ENCODE measurements at regions not wholly inside any gene's neighbourhood (a gene's known extent, or its start where the extent isn't known, plus 50 kb on each side); places are given as distances from the start of the nearest gene placed in this dataset.
A peak's percentile ranks its signal among the peaks of the same experiment; 100 is the strongest.

DNA sequence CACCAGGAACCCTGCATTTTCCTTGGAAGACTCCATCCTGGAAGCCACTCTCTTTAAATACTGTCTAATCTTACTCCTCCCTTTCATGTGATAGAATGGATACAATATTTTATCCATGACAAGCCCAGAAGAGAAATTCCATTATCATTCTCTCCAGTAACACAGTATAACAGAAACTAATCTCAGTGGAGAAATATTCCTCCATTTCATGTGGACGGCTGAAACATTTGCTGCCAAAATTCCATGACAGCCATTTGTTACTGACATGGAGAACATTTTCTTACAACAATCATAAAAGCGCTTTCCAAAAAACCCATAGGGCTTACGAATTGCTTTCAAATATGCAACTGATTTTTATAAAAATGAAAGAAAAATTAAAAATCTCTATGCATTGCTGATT lies 392.8 kb upstream of the KLF6 start:
- Histone ChIP-seq H3K4me1 (peaks cover 0 to 20% (median 0%) of the 10 kb centered on the region in 9 donors), H3K9me3 (peaks cover 0 to 8% (median 0%) of the 10 kb centered on the region in 11 donors), H3K4me3 (no peak overlapping the region), H3K27me3 (no peaks in the 10 kb centered on the region), H3K27ac (no peak overlapping the region), H3K36me3 (no peaks in the 10 kb centered on the region)
- ATAC-seq (no peak), DNase-seq (no peak)
- intact Hi-C loops (cut with DNase I): no loop called here
- TF ChIP-seq, protein P1, sequence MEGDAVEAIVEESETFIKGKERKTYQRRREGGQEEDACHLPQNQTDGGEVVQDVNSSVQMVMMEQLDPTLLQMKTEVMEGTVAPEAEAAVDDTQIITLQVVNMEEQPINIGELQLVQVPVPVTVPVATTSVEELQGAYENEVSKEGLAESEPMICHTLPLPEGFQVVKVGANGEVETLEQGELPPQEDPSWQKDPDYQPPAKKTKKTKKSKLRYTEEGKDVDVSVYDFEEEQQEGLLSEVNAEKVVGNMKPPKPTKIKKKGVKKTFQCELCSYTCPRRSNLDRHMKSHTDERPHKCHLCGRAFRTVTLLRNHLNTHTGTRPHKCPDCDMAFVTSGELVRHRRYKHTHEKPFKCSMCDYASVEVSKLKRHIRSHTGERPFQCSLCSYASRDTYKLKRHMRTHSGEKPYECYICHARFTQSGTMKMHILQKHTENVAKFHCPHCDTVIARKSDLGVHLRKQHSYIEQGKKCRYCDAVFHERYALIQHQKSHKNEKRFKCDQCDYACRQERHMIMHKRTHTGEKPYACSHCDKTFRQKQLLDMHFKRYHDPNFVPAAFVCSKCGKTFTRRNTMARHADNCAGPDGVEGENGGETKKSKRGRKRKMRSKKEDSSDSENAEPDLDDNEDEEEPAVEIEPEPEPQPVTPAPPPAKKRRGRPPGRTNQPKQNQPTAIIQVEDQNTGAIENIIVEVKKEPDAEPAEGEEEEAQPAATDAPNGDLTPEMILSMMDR (IDR thresholded peaks at IDR 0.05): no peak
- WGBS, 2 donors: 73% methylated on average over 3 of the region's 3 CpGs

DNA sequence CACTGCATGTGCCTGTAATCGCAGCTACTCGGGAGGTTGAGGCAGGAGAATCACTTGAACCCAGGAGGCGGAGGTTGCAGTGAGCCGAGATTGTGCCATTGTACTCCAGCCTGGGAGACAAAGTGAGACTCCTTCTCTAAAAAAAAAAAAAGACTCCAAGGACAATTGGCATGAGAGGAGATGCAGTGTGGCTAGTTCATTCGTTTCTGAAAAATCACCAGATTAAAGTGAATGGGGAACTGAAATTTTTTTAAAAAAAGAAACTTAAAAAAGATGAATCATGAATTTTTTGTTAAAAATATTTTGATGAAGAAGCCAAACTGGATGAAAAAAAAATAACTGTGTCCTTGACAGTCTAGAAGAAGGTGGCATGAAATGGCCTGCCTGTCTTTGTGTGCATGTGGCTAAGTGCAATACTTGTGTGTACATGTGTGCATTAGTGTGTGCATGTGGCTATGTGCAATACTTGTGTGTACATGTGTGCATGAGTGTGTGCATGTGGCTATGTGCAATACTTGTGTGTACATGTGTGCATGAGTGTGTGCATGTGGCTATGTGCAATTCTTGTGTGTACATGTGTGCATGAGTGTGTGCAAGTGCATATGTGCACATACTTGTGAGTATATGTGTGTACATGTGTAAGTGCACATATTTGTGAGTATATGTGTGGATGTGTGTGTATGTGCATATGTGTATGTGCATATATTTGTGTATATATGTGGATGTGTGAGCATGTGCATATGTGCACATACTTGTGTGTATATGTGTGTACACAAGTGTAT lies 391.7 kb upstream of the KLF6 start:
- TF ChIP-seq, protein P1 (IDR thresholded peaks at IDR 0.05): no peak

DNA sequence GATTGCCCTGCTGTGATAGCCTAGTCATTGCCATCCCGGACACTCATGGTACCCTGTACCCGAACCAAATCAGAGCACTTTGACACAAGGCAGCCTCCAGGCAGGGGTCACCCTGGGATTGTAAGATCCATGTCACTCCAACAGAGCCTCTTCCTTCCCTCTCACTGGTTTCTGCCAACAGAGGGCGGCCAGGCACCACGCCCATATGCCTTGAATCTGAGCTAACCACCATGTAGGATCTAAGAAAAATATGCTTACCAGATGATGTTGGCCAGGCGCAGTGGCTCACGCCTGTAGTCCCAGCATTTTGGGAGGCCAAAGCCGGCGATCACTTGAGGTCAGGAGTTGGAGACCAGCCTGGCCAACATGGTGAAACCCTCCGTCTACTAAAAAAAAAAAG lies 389.2 kb upstream of the KLF6 start:
- Histone ChIP-seq H3K36me3 (no peaks in the 10 kb centered on the region), H3K27ac (no peak overlapping the region), H3K27me3 (no peaks in the 10 kb centered on the region), H3K4me1 (peaks cover 0 to 12% (median 0%) of the 10 kb centered on the region in 9 donors), H3K4me3 (no peak overlapping the region), H3K9me3 (peaks cover 0 to 18% (median 3%) of the 10 kb centered on the region in 11 donors)
- ATAC-seq: peak in 2 of 8 donors; percentile 10 to 25
- no peak for DNase-seq
- TF ChIP-seq, protein P1 (IDR thresholded peaks at IDR 0.05): peak in 3 of 9 donors; percentile 14 to 19 (median 17)
- intact Hi-C loops (cut with DNase I): no loop called here
- WGBS, 2 donors: 91% methylated on average over 9 of the region's 9 CpGs

More for the DNA sequence above, 391.7 kb upstream of the KLF6 start:
- no peaks in the 10 kb centered on the region for H3K36me3 ChIP-seq
- H3K4me3 ChIP-seq: no peak overlapping the region
- peaks cover 0 to 15% (median 0%) of the 10 kb centered on the region in 9 donors for H3K4me1 ChIP-seq
- 87 to 90% methylated on average over 5 of the region's 5 CpGs for WGBS, 2 donors
- H3K9me3 ChIP-seq: peaks cover 0 to 18% (median 3%) of the 10 kb centered on the region in 11 donors
- H3K27ac ChIP-seq: peak overlapping the region in 2 of 10 donors; percentile 16 to 56
- peak in 1 of 8 donors; percentile 63 for ATAC-seq
- DNase-seq: no peak
- no peaks in the 10 kb centered on the region for H3K27me3 ChIP-seq
- intact Hi-C loops (cut with DNase I): no loop called here

DNA sequence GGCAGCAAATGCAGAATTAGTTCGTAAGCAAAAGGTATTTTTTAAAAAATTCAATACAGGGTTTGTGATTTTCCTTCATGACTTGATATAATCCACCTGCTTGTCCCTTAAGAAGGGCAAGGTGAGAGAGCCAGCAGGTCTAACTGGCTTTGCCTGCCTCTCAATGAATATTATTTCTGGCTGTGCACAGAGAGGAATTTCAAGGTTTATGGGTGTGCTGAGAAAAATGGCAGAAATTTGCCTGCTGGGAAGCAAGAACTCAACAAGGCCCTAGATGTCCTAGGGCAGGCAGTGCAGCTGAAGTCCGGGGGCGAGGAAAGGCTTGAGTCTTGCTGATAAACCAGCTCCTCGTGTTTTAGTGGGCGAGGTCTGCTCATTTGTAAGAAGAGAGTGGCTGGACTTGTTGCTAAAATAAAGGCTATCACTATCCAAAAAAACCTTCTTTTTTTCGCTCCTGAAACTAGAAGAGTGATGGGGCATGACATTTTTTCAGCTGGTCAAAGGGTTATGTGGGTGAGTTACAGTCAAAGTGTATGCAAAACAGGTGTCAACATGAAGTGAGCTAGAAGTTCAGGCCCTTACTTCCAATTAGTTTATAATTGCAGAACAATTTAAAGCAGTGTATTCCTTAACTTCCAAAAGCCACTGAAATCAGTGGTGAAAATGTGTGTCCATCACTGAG lies 385.8 kb upstream of the KLF6 start:
- H3K27me3 ChIP-seq: no peaks in the 10 kb centered on the region
- WGBS, 2 donors: 81 to 87% methylated on average over 6 of the region's 6 CpGs
- DNase-seq: no peak
- H3K27ac ChIP-seq: no peak overlapping the region
- intact Hi-C loops (cut with DNase I): no loop called here
- TF ChIP-seq, protein P1 (IDR thresholded peaks at IDR 0.05): no peak
- peaks cover 0 to 3% (median 0%) of the 10 kb centered on the region in 9 donors for H3K4me1 ChIP-seq
- no peak overlapping the region for H3K4me3 ChIP-seq
- no peak for ATAC-seq
- peaks cover 0 to 18% (median 3%) of the 10 kb centered on the region in 11 donors for H3K9me3 ChIP-seq
- H3K36me3 ChIP-seq: no peaks in the 10 kb centered on the region
